ENCODE measurements at regions not wholly inside any gene's neighbourhood (a gene's known extent, or its start where the extent isn't known, plus 50 kb on each side); places are given as distances from the start of the nearest gene placed in this dataset.

GRCh38 chr5:135217669-135218485 is 181.2 kb downstream of the MACROH2A1 start:
- DNase-seq = no peak

GRCh38 chr5:135216471-135217343 is 182.3 kb downstream of the MACROH2A1 start:
- no peak for DNase-seq

- no peak for DNase-seq
Observed at GRCh38 chr5:135215617-135216470, 181.8 kb upstream of the PITX1 start.

DNA sequence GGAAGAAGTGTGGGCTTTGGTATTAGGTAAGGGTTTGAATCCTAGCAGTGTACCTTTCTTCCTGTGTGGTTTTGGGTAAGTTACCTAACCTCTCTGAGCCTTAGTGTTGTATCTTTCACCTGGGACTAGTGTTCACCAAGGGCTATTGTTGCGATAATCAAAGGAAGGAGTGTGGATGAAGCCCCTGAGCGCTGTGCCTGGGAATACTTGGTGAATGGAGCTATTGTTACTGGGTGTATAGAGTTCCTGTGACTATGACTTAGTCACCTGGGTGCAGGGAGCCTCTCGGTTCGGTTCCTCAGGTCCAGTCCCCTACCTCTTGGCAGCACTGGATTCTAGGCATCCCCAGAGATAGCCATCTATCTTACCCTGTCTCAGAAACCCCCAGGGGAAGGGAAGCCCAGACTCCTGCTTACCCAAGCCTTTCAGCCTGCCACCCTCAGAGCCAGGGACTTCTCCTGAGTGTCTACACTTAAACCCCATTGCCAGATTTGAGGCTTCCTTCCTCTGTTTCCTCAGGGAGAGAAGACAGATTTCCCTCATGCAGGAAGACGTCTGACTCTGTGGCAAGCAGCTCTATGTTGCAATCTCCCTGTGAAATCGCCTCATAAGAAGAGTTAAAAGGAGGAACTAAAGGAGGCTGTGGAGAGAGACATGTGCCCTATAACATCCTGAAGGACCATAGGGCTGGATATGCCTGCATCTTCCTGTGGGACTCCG is 181.0 kb upstream of the PITX1 start:
- no peak for DNase-seq

- DNase-seq = no peak
Observed at GRCh38 chr5:135213466-135214239, 179.6 kb upstream of the PITX1 start.

DNA sequence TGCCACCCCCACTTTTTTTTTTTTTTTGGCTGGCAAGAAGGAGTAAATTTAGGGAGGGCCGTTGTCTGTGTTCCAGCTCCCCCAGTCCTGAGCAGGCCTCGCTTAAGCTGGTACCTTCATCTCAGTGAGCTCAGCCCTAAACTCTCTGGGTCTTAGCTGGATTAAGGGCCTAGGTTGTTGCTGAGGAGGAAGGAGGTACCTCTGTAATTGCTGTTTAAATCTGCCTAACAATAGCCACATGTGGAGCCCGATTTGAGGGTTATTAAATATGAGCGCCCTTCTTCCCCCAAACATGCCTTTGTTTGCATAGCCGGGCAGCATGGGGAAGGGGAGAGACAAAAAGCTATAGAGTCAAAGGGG is 179.0 kb upstream of the PITX1 start:
- no peak for DNase-seq

- no peak for DNase-seq
Observed at GRCh38 chr5:135212361-135213026, 178.5 kb upstream of the PITX1 start.

GRCh38 chr5:135211791-135212190 is 177.8 kb upstream of the PITX1 start:
- no peak for DNase-seq

- no peak for DNase-seq
Observed at GRCh38 chr5:135211083-135211790, 177.2 kb upstream of the PITX1 start.

GRCh38 chr5:135210286-135211055 is 176.4 kb upstream of the PITX1 start:
- DNase-seq = no peak

- peak; percentile 94 for DNase-seq
Observed at GRCh38 chr5:135208903-135209721, 175.1 kb upstream of the PITX1 start.

- DNase-seq = no peak
Observed at GRCh38 chr5:135208555-135208902, 174.5 kb upstream of the PITX1 start.

GRCh38 chr5:135207866-135208265 is 173.8 kb upstream of the PITX1 start:
- DNase-seq = no peak

DNA sequence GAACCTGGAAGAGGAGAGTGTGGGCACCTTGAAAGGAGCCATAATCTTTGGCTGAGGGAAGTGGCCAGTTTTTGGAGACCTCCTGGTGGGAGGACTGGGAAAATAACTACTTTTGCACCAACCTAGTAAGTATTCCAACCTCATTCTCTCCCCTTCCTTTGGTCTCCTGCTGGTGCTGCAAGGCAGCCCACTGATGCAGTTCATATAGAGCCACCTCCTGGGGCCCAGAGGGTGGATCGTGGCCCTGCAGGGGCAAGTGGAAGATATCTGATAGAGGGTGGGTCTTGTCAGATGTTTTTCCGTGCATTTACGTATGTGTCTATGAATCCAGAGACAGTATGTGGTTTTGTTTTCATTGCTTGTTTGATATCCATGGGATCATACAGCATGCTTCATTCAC is 172.8 kb upstream of the PITX1 start:
- DNase-seq = no peak

GRCh38 chr5:135205632-135206349 is 171.8 kb upstream of the PITX1 start:
- no peak for DNase-seq

DNA sequence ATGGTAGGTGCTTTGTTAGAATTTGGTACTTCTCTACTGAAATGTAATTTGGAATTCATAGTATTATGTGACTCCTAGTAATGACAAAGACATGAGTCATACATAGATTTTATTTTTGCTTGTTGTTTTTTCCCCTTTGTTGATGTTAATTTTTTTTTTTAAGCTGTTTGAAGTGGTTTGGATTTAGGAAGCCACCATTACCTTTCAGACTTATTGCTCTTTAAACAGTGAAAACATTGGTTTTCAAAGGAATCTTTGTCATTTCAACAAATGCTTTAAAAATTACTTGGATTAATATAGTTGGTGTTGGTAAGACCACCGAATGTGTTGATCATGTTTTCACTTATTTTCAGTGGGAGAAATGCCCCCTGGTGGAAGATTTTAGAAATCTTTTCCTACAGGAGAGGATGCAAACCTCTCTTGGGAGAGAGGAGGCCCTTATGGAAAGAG is 170.1 kb upstream of the PITX1 start:
- no peak for DNase-seq

DNA sequence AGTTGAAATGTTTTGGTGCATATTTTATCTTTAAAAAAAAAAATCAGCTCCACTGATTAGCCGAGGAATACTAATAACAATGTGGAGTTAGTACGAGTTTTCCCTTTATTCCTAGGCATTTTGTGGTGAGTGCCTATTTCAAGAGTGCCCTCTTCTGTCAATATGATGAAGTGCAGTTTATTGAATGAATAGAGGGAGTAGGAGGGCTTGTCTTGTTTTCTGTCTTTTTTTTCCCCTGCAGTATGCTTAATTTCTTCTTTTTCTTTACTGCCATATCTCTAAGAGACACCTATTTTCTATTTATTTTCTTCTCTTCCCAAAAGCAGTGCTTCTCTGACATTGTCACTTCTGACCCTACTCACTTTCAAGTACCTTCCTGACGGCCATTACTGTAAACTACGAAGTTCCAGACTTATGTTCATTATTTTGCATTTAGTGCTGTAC is 169.6 kb upstream of the PITX1 start:
- DNase-seq = no peak

DNA sequence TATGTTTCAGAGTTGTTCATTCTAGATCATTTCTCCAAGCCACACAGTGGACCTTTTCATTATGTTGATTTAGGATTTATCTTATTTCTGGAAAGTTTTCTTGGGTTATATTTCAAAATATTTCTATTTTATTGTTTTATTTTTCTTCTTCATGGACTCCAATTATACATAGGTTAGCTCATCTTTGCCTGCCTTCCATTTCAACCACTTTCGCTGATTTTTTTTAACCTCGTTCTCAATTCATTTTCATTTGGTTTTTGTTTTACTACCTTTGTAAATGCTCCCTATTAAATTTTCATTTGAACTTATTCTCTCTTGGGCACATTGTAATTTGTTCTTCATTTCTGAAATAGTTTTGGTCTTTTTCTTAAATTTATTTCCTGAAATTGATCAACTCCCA is 169.0 kb upstream of the PITX1 start:
- DNase-seq = no peak
